Upper lobe of right lung (tissue), 1 donor: ENCODE measurements at regions not wholly inside any gene's neighbourhood (a gene's known extent, or its start where the extent isn't known, plus 50 kb on each side); places are given as distances from the start of the nearest gene placed in this dataset.
A peak's percentile ranks its signal among the peaks of the same experiment; 100 is the strongest.

ENCODE experiments used
- ATAC-seq: fragments of 200-7000 bp; cut with Tn5 transposase; one replicate; pipeline ENCODE4 v1.9.1; 2020; ENCODE audit warnings: mild to moderate bottlenecking, moderate library complexity
- DNase-seq: peaks from one replicate; pipeline ENCODE4 v3.0.0-alpha.2; 2020
- H3K27ac ChIP-seq: fragments of 200-600 bp; one replicate; pipeline ENCODE4 v1.8.0; 2022
- H3K27me3 ChIP-seq: fragments of 200-600 bp; one replicate; pipeline ENCODE4 v1.8.0; 2022; ENCODE audit warnings: mild to moderate bottlenecking
- H3K36me3 ChIP-seq: fragments of 200-600 bp; one replicate; pipeline ENCODE4 v1.8.0; 2022
- H3K4me1 ChIP-seq: fragments of 200-600 bp; one replicate; pipeline ENCODE4 v1.8.0; 2022
- H3K4me3 ChIP-seq: fragments of 200-600 bp; one replicate; pipeline ENCODE4 v1.8.0; 2022; ENCODE audit warnings: mild to moderate bottlenecking
- H3K9me3 ChIP-seq: fragments of 200-600 bp; one replicate; pipeline ENCODE4 v1.8.0; 2022
- CTCF ChIP-seq: fragments of 200-600 bp; IDR thresholded peaks from one replicate; pipeline ENCODE4 v1.8.0; 2022; ENCODE audit warnings: antibody characterized with exemption
- intact Hi-C: fragments of 100-400 bp; cut with DNase I; formaldehyde crosslinking; loops from one replicate; pipeline ENCODE4 v1.11.0; 2022
- donor health status: DM: no; HTN: yes; CAD: no; lungs with severe emphysema.

- Histone ChIP-seq H3K9me3 (no peaks in the 10 kb centered on the region), H3K27me3 (no peaks in the 10 kb centered on the region), H3K27ac (no peak overlapping the region), H3K4me1 (no peaks in the 10 kb centered on the region), H3K4me3 (no peak overlapping the region), H3K36me3 (no peaks in the 10 kb centered on the region)
- no peak for TF ChIP-seq CTCF
- DNase-seq = no peak
- ATAC-seq = peak; percentile 16
- intact Hi-C loops = no loop called here
These were observed 66.4 kb upstream of the PIK3R1 start for GRCh38 chr5:68149189-68149588.

GRCh38 chr5:68148096-68148495 is 67.5 kb upstream of the PIK3R1 start:
- intact Hi-C loops = no loop called here
- H3K27me3 ChIP-seq = no peaks in the 10 kb centered on the region
- H3K36me3 ChIP-seq = no peaks in the 10 kb centered on the region
- no peak for ATAC-seq
- no peaks in the 10 kb centered on the region for H3K9me3 ChIP-seq
- no peak for DNase-seq
- TF ChIP-seq CTCF = no peak
- H3K4me1 ChIP-seq = no peaks in the 10 kb centered on the region
- H3K4me3 ChIP-seq = no peak overlapping the region
- no peak overlapping the region for H3K27ac ChIP-seq

- DNase-seq (no peak), ATAC-seq (no peak)
- intact Hi-C loops = no loop called here
- TF ChIP-seq CTCF = no peak
- H3K27ac ChIP-seq = no peak overlapping the region
- no peaks in the 10 kb centered on the region for H3K36me3 ChIP-seq
- no peaks in the 10 kb centered on the region for H3K4me1 ChIP-seq
- H3K27me3 ChIP-seq = no peaks in the 10 kb centered on the region
- H3K9me3 ChIP-seq = no peaks in the 10 kb centered on the region
- H3K4me3 ChIP-seq = no peak overlapping the region
These were observed 67.9 kb upstream of the PIK3R1 start for GRCh38 chr5:68147659-68148058.

GRCh38 chr5:68141494-68141893 is 74.1 kb upstream of the PIK3R1 start:
- no peaks in the 10 kb centered on the region for H3K4me1 ChIP-seq
- DNase-seq (no peak), ATAC-seq (no peak)
- no peaks in the 10 kb centered on the region for H3K36me3 ChIP-seq
- TF ChIP-seq CTCF = no peak
- H3K9me3 ChIP-seq = no peaks in the 10 kb centered on the region
- no peak overlapping the region for H3K27ac ChIP-seq
- no peak overlapping the region for H3K4me3 ChIP-seq
- H3K27me3 ChIP-seq = no peaks in the 10 kb centered on the region
- intact Hi-C loops = no loop called here

- Histone ChIP-seq H3K27me3 (no peaks in the 10 kb centered on the region), H3K27ac (no peak overlapping the region), H3K36me3 (no peaks in the 10 kb centered on the region), H3K4me1 (no peaks in the 10 kb centered on the region), H3K9me3 (no peaks in the 10 kb centered on the region), H3K4me3 (no peak overlapping the region)
- TF ChIP-seq CTCF = no peak
- ATAC-seq = no peak
- no peak for DNase-seq
- intact Hi-C loops = no loop called here
These were observed 74.8 kb upstream of the PIK3R1 start for GRCh38 chr5:68140763-68141162.
